ENCODE measurements at regions not wholly inside any gene's neighbourhood (a gene's known extent, or its start where the extent isn't known, plus 50 kb on each side); places are given as distances from the start of the nearest gene placed in this dataset.
A peak's percentile ranks its signal among the peaks of the same experiment; 100 is the strongest.

GRCh38 chr9:20291201-20291600 lies 331.1 kb downstream of the MLLT3 start:
- intact Hi-C loops (cut with micrococcal nuclease): no loop called here
- DNase-seq (no peak), ATAC-seq (no peak)

GRCh38 chr9:20290257-20290656 lies 332.0 kb downstream of the MLLT3 start:
- ATAC-seq (peak; percentile 55), DNase-seq (no peak)
- intact Hi-C loops (cut with micrococcal nuclease): no loop called here

- DNase-seq: no peak
- intact Hi-C loops (cut with micrococcal nuclease): no loop called here
- ATAC-seq: no peak
Observed at GRCh38 chr9:20289423-20290010, 332.8 kb downstream of the MLLT3 start.

GRCh38 chr9:20286969-20287368 lies 335.3 kb downstream of the MLLT3 start:
- intact Hi-C loops (cut with micrococcal nuclease): no loop called here
- DNase-seq: no peak
- ATAC-seq: no peak

GRCh38 chr9:20286154-20286700 lies 336.1 kb downstream of the MLLT3 start:
- DNase-seq: no peak
- intact Hi-C loops (cut with micrococcal nuclease): no loop called here
- no peak for ATAC-seq

GRCh38 chr9:20284601-20285289 lies 337.6 kb downstream of the MLLT3 start:
- intact Hi-C loops (cut with micrococcal nuclease): no loop called here
- ATAC-seq: peak; percentile 68
- DNase-seq: no peak

- DNase-seq (no peak), ATAC-seq (no peak)
- intact Hi-C loops (cut with micrococcal nuclease): no loop called here
Observed at GRCh38 chr9:20280330-20280729, 342.0 kb downstream of the MLLT3 start.

GRCh38 chr9:20276762-20277161 lies 345.5 kb downstream of the MLLT3 start:
- intact Hi-C loops (cut with micrococcal nuclease): no loop called here
- ATAC-seq (no peak), DNase-seq (no peak)

GRCh38 chr9:20271723-20272122 lies 350.6 kb downstream of the MLLT3 start:
- intact Hi-C loops (cut with micrococcal nuclease): no loop called here
- DNase-seq: no peak
- no peak for ATAC-seq

- no peak for ATAC-seq
- intact Hi-C loops (cut with micrococcal nuclease): no loop called here
- DNase-seq: no peak
Observed at GRCh38 chr9:20271096-20271495, 351.2 kb downstream of the MLLT3 start.

GRCh38 chr9:20270161-20270560 lies 352.1 kb downstream of the MLLT3 start:
- no peak for DNase-seq
- ATAC-seq: no peak
- intact Hi-C loops (cut with micrococcal nuclease): no loop called here

- intact Hi-C loops (cut with micrococcal nuclease): no loop called here
- no peak for ATAC-seq
Observed at GRCh38 chr9:20269620-20270019, 352.7 kb downstream of the MLLT3 start.

GRCh38 chr9:20264896-20265295 lies 357.4 kb downstream of the MLLT3 start:
- DNase-seq (no peak), ATAC-seq (no peak)
- intact Hi-C loops (cut with micrococcal nuclease): no loop called here

More at GRCh38 chr9:20269620-20270019, 352.7 kb downstream of the MLLT3 start:
- DNase-seq: no peak

GRCh38 chr9:20262611-20263010 lies 359.7 kb downstream of the MLLT3 start:
- ATAC-seq (no peak), DNase-seq (no peak)
- intact Hi-C loops (cut with micrococcal nuclease): no loop called here

GRCh38 chr9:20256284-20256948 lies 365.9 kb downstream of the MLLT3 start:
- no peak for DNase-seq
- ATAC-seq: no peak
- intact Hi-C loops (cut with micrococcal nuclease): no loop called here

- intact Hi-C loops (cut with micrococcal nuclease): no loop called here
- ATAC-seq: no peak
- no peak for DNase-seq
Observed at GRCh38 chr9:20255052-20255451, 367.2 kb downstream of the MLLT3 start.

- ATAC-seq (no peak), DNase-seq (no peak)
- intact Hi-C loops (cut with micrococcal nuclease): no loop called here
Observed at GRCh38 chr9:20253635-20254034, 368.7 kb downstream of the MLLT3 start.

- ATAC-seq: no peak
- DNase-seq: no peak
- intact Hi-C loops (cut with micrococcal nuclease): no loop called here
Observed at GRCh38 chr9:20252778-20253177, 369.5 kb downstream of the MLLT3 start.

GRCh38 chr9:20250791-20251190 lies 371.5 kb downstream of the MLLT3 start:
- intact Hi-C loops (cut with micrococcal nuclease): no loop called here
- DNase-seq: no peak
- no peak for ATAC-seq

- no peak for ATAC-seq
- no peak for DNase-seq
- intact Hi-C loops (cut with micrococcal nuclease): no loop called here
Observed at GRCh38 chr9:20244271-20244670, 378.0 kb downstream of the MLLT3 start.

Measured in left ventricle myocardium superior (tissue), 1 donor.